Stimulated activated CD8-positive, alpha-beta memory T cell treated with anti-CD3 and anti-CD28 coated beads, Interleukin-15, amount 100 ng/mL, for 24 hours (primary cell): ENCODE measurements at regions not wholly inside any gene's neighbourhood (a gene's known extent, or its start where the extent isn't known, plus 50 kb on each side); places are given as distances from the start of the nearest gene placed in this dataset.
"Not testable (repeated sequence)": the region's sequence is repeated elsewhere in the genome, so short reads cannot be mapped to it uniquely, and the experiment has no call there.

Experiments used
- DNase-seq: peaks from one replicate; pipeline ENCODE4 v3.0.0-alpha.2; 2020; ENCODE audit warnings: low read depth

DNA sequence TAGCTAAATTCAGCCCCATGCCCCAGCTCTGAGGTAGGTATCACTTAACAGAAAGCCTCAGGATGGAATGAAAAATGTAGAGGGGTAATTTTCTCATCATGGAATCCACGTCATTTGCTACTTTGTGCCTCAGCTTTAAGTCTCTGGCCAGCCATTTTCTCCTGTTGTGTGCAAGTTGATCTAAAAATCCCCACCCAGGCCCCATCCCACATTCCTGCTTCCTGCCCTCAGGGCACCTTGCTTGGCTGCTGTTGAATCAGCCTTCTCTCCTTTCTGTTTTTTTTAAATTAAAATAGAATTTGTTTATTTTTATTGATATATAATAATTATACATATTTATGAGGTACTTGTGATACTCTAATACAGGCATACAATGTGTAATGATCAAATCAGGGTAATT, 179.9 kb upstream of the TSHZ3 start:
- no peak for DNase-seq

DNA sequence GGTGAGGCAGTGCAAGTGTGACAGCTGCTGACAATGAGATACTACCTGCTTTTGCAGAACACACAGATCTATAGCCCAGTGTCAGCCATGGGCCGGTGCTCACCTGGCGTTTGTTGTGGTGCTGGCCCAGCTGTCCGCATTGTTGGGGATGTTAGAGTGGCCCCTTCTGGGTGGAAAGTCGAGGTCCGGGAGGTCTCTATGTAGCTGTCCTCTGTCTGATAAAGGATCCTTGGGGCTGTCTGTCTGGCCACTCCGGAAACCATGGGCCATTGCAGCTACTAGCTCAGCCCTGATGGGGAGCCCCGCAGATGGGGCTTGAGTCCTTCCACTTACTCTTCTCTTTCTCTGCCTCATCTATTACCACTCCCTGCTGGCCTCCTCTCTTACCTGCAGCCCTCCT, 181.5 kb upstream of the TSHZ3 start:
- no peak for DNase-seq

DNA sequence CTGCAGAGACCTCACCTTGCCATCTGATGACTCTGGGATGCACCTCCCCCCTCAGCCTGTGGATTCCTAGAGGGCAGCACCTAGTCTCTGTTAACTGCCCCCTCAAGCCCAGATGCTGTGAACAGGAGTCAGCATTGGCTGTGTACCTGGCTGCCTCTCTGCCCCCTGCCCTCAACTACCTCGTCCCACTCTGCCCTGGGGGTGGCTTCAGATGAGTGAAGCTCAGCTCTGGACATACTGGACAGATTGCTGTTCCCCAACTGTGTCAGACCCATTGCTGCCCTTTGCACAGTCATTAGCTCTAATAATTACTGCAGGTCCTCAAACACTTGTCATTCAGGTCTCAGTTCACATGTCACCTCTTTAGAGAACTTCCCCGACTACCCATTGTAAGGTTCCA, 182.1 kb upstream of the TSHZ3 start:
- DNase-seq, result no peak

DNA sequence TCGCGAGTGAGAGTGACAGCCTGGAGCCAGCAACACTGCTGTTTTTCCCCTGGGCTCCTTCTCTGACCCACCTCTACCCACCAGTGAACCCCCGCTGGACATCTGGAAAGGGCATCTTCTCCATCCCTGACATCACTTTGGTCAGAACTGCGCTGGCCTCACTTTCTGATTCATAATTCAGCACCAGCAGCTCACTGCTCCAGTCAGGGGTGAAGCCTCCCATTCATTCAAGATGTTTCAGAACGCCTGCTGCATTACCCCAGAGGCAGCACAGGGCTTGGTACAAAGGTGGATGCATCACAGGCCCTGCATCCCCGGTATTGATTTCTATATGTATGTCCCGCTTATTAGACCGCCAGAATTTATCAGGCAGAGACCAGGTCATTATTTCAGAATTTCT, 182.8 kb upstream of the TSHZ3 start:
- no peak for DNase-seq

DNA sequence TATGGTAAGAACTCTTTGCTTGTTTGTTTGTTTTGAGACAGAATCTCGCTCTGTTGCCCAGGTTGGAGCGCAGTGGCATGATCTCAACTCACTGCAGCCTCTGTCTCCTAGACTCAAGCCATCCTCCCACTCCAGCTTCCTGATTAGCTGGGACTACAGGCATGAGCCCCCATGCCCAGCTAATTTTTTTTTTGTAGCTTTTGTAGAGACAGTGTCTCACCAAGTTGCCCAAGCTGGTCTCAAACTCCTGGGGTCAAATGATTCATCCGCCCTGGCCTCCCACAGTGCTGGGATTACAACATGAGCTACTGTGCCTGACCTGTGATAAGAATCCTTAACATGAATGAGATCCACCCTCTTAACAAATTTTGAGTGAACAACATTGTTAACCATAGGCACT, 183.9 kb upstream of the TSHZ3 start:
- no peak for DNase-seq

DNA sequence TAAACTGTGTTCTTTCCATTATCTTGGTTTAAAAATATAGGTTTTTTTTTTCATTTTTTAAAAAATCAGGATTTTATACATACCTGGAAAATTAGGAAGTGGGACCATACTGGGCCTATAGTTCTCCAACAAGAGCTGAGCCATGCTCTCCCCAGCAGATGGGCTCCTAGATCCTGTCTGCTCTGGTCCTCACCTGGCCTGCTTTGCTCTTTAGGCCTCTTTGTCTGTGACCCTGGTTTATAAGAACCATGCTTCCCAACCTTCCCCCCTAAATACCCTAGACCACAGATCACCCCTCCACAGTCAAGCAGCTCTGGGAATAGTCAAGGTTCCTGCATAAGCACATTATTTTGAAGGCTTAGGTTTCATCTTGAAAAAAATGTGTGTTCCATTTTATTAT, 185.0 kb upstream of the TSHZ3 start:
- DNase-seq, result no peak

DNA sequence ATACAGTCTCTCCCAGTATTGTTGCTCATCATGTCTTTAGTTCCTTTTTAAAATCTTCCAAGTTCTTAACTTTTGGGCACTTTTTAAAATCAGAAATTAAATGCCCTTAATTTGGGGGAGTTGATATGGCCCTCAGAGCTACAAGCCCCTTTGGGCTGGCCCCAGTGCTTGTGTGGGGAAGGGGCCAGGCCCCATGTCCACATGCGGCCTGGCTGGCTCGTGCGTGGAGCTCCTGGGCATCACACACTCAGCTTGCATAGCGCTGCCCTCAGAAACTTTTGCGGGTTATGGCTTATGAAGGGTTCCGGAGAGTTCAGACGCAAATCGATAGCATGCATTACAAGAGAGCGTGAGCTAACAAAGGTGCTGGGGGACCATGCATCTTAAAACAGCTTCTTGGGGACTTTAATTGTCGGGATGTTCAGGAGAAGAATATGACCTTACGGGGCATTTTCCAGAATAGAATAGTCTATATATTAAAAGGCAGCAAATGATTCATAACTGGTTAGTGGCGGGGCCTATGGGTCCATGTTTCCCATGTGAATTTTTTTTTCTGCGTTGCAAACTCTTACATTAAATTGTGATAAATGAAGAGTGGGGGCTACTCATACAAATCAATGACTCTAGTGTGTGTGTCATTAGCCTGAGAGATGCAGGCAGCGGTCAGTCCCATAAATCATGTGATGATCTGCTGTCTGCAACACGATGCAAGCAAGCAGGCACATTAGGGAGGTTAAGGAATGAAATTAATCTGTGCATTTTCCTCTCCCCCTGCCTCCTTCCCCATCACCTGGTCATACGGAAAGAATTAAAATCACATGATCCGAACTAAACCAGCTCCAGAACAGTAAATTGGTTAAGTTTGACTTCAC, 185.8 kb upstream of the TSHZ3 start:
- DNase-seq, result no peak

DNA sequence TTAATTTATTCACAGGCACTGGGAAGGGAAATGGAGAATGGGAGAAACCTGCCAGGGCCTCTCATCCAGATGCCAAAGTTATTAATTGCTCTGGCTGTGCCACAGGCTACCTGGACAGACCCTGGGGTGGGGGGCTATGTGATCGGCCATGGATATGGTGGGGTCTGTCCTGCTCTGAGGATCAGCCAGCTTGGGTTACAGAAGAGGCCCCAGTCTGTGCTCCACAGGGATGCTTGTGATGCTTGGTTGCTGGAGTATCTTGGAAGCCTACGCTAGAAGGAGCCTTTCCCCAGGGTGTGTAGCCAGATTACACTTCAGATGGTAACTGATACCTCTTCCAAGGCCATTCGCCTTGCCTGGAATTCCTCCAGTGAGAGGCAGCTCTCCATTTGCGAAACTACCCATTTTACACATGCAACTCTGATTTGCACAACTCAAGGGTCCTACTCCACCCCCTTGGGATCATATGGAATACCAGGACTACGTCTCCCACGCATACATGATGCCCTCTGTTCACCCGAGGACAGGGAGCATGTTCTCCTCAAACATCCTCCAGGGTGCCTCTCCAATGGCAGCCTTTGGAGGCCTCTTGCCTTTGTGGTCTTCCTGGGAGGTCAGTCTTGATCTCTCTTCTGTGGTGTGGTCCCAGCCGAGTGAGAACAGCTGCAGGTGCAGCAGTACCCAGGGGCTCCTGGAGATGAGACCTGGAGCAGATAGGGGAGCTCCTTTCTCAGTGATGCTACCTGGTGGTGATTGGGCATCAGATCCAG, 186.6 kb upstream of the TSHZ3 start:
- no peak for DNase-seq

DNA sequence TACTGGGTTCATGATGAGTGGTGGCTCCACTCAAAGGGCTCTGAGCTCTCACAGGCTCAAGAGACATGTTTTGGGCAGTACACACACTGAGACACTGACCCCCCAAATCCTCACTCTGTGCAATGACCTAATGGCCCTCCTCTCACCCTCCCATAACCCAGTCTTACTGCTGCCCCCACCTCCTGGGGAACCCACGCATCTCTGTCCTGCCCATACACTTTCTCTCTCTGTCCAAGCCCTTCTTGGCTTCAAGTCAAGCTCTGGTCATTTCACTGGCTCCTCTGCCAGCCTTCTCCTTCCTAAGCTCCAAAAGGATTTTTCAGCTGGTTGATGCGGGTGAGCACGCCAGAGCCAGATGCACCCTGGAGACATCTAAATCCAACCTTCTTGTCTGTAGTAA, 187.9 kb upstream of the TSHZ3 start:
- no peak for DNase-seq

DNA sequence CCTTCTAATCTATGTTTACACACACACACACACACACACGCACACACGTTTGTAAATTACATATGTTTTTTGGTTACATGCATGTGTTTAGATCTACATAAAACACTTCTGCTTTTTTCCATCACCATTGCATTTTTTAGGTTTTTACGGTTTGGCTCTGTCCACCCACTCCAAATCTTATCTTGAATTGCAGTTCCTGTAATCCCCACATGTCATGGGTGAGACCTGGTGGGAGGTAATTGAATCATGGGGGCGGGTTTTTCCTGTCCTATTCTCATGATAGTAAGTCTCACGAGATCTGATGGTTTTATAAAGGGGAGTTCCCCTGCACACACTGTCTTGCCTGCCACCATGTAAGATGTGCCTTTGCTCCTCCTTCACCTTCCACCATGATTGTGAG, 188.7 kb upstream of the TSHZ3 start:
- DNase-seq, result not testable (repeated sequence)

DNA sequence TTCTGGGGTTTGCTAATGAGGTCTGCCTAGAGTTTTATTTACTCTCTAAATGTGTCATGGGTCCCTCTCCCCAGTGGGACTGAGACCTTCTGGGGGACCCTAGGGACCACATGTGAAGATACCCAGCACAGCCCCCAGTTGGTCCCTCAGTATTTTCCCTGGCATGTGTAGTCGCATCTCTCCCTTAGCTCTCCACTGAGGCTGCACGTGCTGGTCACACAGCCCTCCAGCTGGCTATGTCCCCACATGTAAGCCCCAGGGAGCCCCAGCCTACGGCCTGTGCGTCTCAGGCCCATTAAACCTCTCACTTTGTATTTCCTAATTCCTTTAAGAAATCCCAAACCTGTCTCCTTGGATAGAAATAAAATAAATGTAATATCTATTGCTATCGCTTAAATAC, 189.6 kb upstream of the TSHZ3 start:
- DNase-seq, result no peak

DNA sequence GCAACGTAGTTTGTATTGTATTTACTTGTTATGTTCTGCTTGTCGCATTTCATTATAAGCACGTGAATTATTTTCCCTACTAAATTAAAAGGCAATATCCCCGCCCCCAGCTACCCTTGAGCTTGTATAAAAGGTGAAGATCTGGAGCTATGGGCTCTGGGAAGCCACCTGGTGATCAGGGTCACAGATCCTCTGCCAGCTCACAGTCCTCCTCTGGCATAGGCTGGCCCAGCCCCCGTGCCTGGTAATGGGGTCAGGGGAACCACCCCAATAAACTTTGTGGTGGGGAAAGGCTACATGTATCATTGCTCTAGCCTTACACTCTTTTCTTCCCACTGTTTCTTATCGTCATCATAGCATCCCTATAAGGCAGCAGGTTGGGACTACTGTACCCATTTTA, 190.2 kb upstream of the TSHZ3 start:
- no peak for DNase-seq

DNA sequence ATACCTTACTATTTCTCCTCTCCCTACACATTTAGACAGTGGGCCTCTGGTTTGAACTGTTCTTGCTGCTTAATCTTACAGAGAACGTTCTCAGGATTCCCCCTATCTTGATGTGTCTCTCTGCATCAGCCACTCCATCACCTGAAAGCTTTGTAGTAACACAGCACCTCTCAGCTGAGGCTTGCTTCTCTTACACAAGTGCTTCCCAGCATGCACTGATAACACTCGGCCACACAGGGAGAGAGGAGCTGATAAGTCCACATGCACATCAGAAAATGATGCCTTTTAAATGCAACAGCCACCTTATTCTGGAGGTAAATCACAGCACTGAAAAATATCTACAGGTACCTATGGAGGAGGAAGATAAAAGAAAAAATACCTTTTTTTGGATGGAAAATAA, 192.2 kb upstream of the TSHZ3 start:
- DNase-seq, result no peak

DNA sequence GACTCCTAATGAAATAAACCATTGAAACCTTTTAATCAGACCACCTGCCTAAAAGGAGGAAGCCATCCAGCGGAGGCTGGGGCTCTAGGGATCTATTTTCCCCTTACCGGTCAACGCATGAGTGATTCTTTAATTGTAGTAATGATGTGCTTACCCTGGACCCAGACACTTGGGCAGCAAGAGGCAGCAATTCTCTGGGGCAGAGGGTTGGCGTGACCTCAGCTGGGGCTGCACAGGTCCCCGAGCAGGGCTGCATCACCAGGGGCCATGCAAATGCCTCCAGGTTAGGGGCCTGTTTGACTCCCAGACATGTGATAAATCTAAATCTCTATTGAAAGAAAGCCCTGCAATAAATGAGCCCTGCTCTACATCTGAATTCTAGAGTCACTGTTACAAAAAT, 194.2 kb upstream of the TSHZ3 start:
- no peak for DNase-seq

DNA sequence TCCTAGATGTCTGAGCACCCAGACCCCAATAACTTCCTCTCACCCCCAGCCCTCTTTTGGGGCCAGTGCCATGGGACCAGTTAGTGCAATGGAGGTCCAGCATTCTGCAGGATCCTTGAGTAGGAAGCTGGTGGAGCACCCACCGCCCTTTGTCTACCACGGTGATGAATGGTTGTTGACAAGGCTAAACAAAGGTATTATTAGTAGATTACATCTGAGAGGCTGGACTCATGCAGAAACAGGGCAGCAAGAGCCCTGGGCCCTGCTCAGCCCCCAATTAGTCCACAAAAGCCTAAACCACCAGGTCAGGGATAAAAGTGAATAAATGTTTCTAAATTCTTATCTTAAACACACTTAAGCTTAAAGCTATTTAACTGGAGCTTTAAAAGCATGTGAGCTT, 196.5 kb upstream of the TSHZ3 start:
- no peak for DNase-seq

DNA sequence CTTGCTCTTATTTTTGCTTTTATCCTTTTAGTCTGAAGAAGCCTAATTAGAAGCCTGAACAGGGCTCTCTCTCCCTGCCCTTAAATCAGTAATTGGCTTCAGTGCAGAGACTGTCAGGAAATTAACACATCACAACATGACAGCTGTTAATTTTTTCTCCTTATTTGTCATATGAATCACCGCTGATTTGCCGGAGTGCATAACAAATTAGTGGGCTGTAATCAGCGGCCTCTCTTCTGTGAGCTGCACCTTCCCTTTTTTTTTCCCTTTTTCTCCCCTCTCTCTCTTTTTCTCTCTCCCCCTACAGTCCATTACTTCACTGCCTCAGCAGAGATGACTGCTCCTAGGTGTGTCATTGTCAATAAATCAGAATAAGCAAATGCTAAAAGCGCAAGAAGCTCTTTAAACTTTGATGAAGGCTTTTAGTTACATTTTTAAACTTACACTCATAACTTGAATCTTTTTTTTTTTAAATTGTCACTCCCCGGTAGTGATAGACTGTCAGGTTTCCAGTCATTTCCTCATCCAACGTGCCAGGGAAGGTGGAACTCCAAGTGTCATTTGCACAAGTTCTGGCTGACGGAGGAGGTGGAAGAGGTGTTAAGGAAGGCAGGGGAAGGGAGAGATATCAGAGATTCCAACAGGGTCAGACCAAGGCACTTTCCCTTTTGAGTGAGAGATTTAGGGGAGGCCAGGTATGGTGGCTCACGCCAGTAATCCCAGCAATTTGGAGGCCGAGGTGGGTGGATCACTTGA, 197.1 kb upstream of the TSHZ3 start:
- DNase-seq, result no peak

DNA sequence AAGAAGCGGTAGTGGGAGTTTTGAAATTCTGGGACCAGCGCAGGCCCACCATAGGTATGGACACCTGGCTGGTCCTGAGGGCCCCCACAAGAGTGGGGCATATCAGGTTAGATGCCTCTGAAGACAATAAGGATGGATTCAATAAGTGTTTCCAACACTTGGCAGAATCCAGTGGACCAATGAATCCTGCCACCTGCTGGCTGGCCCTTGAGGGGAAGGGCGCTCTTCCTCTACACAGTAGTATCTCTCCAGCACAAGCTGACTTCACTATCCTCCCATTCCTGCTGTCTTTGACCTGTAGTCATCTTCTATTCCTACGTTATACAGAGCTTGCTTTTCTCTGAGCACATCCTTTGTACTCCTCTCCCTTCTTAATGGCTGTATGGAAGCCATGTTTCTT, 199.7 kb upstream of the TSHZ3 start:
- no peak for DNase-seq

DNA sequence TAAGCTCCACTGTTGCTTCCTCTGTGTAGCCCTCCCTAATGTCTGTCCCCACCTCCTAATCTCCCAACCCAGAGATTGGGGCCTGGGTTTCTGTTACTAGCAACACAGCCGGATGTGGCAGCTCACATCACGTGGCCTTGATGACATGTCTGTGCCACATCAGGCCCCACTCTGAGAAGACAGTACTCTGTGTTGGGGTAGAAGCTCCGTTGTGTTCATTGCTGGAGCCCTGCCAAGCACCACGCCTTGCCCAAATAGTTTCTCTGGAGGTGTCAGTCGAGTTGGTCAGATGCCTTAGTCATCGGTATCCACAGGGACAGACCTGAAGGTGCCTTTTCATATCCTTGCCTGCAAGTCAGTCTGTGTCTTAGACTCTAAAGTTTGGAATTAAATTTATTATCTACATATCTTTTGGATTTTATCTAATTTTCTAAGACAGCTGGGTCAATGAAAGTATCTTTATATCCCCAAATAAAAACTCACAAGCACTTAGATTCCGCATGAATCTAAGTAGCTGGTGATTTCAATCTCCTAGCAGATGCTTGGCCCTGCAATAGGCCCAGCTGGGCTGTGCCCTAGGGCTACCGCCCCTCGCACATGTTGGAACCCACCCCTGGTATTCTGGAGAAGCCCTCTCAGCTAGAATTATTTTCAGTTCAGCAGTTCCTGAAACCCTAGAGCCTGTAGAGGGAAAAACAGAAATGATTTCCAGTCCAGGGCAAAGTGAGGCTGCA, 204.0 kb upstream of the TSHZ3 start:
- no peak for DNase-seq

DNA sequence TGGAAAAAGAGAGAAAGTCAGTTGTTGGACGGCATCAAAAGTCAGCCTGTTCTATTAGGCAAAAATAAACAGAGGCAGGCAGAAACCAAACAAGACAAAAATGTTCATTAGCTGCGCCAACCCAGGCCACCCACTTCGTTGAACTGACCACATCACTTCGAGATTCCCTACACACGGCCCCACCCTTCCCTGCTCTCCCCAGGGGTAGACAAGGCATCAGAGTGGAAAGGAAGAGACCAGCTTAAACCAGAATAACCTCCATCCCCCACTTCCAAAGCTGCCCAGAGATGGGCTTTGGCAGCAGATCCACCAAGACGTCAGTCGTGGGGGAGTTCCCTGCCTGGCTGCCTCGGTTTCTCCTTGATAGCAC, 204.6 kb upstream of the TSHZ3 start:
- no peak for DNase-seq

DNA sequence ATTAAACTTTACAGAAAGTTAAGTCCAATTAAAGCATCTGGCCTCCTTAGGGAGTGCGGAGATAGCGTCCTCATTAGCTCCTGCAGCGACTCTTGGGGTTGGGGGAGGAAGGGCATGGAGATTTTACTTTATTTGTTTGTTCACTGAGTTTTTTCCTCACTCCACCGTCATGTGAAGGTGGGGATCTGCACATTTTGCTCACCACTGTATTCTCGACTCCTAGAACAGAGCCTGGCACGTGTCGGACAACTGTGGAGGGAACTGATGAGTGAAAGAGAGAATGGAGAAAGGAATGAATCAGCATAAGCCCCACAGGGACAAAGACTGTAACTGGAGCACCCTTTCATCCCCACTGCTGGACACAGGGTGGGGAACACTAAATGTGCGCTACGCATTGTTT, 205.1 kb upstream of the TSHZ3 start:
- no peak for DNase-seq

DNA sequence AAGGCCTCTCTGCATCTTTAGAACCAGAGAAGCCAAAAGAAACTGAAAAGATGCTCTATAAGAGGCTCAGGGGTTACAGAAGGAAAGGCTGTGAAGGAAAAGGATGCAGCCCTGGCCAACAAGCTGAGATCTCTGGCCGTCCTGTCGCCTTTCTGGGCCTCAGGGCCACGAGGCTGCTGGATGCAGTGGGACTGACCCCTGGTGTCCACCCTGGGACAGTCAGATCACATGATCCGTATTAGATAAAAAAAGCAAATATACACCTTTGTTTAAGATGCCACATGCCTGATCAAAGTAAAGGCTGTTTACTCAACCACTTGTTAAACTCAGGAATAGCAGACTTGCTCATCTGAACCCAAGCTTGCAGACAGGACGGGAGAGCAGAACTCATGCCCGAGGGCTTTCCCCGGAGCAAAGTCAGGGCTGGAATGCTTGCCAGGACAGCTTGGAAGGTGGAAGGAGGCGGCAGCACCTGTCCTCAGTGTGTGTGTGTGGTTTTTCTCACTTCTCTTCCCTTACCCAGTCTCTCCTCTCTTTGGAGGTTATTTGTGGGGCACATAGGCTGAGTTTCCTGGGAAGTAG, 206.5 kb upstream of the TSHZ3 start:
- no peak for DNase-seq

DNA sequence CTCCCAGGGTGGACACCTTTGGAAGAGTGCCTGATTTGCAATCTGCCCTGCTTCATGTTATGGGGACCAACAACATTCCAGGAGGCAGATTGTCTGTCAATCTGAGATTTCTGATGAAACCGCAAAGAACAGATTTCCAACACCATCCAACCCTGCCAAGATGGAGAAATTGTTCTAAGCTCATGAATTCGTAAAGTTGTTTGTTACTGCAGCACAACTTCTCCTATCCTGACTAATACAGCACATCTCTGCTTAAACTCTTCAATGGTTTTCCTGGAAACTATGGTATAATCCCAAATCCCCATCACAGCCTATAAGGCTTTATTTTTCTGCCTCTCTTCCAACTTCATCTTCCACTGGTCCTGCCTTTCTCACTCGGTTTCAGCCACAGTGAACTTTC, 210.3 kb upstream of the TSHZ3 start:
- no peak for DNase-seq
